ENCODE measurements at regions not wholly inside any gene's neighbourhood (a gene's known extent, or its start where the extent isn't known, plus 50 kb on each side); places are given as distances from the start of the nearest gene placed in this dataset.

GRCh38 chr7:19464751-19465150 lies 244.1 kb downstream of the POLR1F start:
- no peak for DNase-seq (ENCODE audit: low spot score)

GRCh38 chr7:19464241-19464640 lies 244.6 kb downstream of the POLR1F start:
- no peak for DNase-seq (ENCODE audit: low spot score)
- intact Hi-C loops (cut with DNase I): no loop called here

More at GRCh38 chr7:19464751-19465150, 244.1 kb downstream of the POLR1F start:
- intact Hi-C loops (cut with DNase I): no loop called here

GRCh38 chr7:19463581-19463980 lies 245.3 kb downstream of the POLR1F start:
- DNase-seq (ENCODE audit: low spot score): no peak
- intact Hi-C loops (cut with DNase I): no loop called here

GRCh38 chr7:19455623-19456022 lies 253.2 kb downstream of the POLR1F start:
- DNase-seq (ENCODE audit: low spot score): no peak
- intact Hi-C loops (cut with DNase I): no loop called here

DNA sequence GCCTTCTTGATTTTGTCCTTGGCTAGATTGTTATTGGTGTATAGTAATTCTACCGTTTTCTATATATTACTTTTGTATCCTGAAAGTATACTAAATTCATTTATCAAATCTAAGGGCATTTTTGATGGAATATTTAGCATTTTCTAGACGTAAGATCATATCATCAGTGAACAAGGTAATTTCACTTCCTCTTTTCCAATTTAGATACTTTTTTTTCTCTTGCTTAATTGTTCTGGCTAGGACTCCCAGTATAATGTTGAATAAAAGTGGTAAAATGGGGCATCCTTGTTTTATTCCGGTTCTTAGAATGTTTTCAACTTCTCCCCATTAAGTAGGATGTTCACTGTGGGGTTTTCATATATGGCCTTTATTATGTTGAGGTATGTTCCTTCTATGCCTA lies 260.7 kb downstream of the POLR1F start:
- DNase-seq (ENCODE audit: low spot score): no peak
- intact Hi-C loops (cut with DNase I): no loop called here

GRCh38 chr7:19442016-19442785 lies 266.6 kb downstream of the POLR1F start:
- intact Hi-C loops (cut with DNase I): no loop called here
- no peak for DNase-seq (ENCODE audit: low spot score)

DNA sequence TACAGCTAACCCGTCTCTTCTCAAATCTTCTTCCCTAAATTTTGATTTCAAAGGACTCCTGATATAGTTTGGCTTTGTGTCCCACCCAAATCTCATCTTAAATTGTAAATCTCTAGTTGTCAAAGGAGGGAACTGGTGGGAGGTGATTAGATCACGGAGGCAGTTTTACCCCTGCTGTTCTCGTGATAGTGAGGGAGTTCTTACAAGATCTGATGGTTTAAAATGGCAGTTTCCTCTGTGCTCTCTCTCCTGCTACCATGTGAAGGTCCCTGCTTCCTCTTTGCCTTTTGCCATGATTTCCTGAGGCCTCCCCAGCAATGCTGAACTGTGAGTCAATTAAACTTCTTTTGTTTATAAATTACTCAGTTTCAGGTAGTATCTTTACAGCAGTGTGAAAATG lies 269.3 kb downstream of the POLR1F start:
- no peak for DNase-seq (ENCODE audit: low spot score)
- intact Hi-C loops (cut with DNase I): no loop called here

- DNase-seq (ENCODE audit: low spot score): no peak
- intact Hi-C loops (cut with DNase I): no loop called here
These were observed 271.4 kb downstream of the POLR1F start for GRCh38 chr7:19437446-19437845.

- intact Hi-C loops (cut with DNase I): no loop called here
- no peak for DNase-seq (ENCODE audit: low spot score)
These were observed 280.9 kb downstream of the POLR1F start for GRCh38 chr7:19427944-19428343.

DNA sequence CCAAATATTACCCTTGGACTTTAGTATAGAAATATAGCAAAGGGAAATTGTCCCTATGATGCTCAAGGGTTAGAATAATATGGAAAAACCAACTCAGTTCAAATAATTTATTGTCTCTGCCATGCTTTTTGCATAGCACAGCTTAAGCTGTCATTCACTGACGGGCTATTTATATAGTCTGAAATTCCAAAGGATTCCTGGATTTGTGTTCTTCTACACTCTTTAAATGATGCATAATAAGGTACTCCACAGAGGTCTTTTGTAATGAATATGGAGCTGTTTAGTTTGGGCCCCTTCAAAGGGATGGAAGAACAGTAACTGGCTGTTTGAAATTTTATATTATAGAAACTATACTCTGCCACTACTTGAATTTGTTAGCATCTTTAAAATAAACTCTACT lies 276.6 kb upstream of the FERD3L start:
- DNase-seq (ENCODE audit: low spot score): no peak

DNA sequence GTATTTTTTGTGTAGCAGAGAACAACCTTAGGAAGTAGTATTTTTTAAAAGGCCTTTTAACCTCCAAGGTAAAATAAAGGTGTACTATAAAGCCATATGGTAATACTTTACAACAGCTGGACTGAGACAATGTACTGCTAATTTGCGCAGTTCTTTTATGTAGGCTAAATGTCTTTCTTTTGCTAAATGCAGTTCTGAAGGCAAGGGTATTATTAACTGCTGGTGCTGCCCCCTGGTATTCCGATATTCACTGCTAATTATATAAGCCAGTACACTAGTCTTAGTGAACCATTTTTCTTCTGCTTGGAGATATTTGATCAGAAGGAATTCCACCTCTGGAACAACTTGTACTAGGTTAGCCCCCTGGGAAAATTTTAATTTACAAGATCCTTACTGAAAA lies 272.0 kb upstream of the FERD3L start:
- DNase-seq (ENCODE audit: low spot score): no peak
- intact Hi-C loops (cut with DNase I): no loop called here

More for the DNA sequence above, 276.6 kb upstream of the FERD3L start:
- intact Hi-C loops (cut with DNase I): no loop called here

DNA sequence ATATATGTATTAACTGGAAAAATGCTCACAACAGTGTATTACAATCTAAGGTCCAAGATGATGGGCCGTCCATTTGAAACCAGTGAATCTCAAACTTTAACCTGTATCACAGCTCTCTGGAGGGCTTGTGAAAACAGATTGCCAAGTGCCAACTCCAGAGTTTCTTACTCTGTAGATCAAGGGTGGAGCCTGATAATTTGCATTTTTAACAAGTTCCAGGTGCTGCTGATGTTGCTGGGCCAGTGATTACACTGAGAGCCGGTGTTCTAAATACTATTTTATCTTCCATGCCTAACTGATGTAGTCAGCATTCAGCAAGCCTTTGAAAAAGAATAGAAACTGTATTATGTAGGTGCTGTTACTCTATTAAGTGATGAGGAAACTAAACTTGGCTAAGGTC lies 269.9 kb upstream of the FERD3L start:
- intact Hi-C loops (cut with DNase I): no loop called here
- no peak for DNase-seq (ENCODE audit: low spot score)

GRCh38 chr7:19413443-19413965 lies 268.3 kb upstream of the FERD3L start:
- intact Hi-C loops (cut with DNase I): no loop called here
- no peak for DNase-seq (ENCODE audit: low spot score)

DNA sequence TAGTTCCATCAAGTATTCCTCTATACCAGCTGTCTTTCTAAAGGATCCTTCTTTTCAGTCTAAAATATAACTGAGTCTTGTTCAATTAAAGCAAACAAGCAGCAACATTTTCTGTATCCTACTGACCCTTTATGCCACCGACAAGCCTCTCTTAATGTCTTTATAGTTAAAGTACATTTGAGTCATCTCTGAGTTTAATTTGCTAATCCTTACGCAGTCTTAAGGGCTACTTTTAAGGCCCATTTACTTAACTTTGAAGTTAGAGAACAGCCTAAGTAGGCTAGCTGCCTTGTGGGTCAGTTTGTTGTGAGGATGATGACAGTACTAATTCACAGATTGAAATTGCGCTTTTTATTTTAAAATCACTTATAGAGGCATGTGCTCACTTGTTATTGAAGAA lies 265.5 kb upstream of the FERD3L start:
- DNase-seq (ENCODE audit: low spot score): no peak
- intact Hi-C loops (cut with DNase I): no loop called here

GRCh38 chr7:19410106-19410505 lies 264.9 kb upstream of the FERD3L start:
- intact Hi-C loops (cut with DNase I): no loop called here
- DNase-seq (ENCODE audit: low spot score): no peak

- intact Hi-C loops (cut with DNase I): no loop called here
- DNase-seq (ENCODE audit: low spot score): no peak
These were observed 263.5 kb upstream of the FERD3L start for GRCh38 chr7:19408706-19409220.

DNA sequence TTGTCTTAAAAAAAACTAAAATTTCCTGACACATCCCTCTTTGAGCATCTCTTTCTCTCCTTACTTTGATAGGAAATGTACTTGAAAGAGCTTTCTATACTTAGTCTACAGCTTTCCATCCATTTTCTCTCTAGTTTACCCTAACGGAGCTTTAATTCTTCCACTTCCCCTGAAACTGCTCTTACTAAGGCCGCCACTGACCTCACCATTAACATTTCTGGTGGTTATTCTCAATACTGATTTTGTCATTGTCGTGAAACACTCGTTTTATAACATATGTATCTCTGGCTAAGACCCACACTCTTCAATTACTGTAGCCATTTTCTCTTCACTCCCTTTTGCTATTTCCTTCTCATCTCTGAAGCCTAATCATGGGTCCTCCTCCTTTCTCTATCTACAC lies 262.0 kb upstream of the FERD3L start:
- DNase-seq (ENCODE audit: low spot score): no peak
- intact Hi-C loops (cut with DNase I): no loop called here

GRCh38 chr7:19405541-19405940 lies 260.3 kb upstream of the FERD3L start:
- intact Hi-C loops (cut with DNase I): no loop called here
- no peak for DNase-seq (ENCODE audit: low spot score)

- no peak for DNase-seq (ENCODE audit: low spot score)
These were observed 259.7 kb upstream of the FERD3L start for GRCh38 chr7:19404912-19405329.

DNA sequence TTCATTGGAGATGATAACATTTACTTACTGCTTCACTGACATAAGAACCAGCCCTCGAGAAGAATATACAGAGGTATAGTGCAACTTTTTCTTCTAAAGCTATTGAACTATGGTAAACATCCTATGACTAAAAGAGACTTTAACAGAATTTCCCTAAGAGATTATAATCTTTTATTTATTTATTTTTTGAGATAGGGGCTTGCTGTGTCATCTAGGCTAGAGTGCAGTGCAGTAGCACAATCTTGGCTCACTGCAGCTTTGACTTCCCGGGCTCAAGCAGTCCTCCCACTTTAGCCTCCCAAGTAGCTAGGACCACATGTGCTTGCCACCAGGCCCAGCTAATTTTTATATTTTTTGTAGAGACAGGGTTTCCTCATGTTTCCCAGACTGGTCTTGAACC lies 258.5 kb upstream of the FERD3L start:
- intact Hi-C loops (cut with DNase I): no loop called here
- no peak for DNase-seq (ENCODE audit: low spot score)

More at GRCh38 chr7:19404912-19405329, 259.7 kb upstream of the FERD3L start:
- intact Hi-C loops (cut with DNase I): no loop called here

DNA sequence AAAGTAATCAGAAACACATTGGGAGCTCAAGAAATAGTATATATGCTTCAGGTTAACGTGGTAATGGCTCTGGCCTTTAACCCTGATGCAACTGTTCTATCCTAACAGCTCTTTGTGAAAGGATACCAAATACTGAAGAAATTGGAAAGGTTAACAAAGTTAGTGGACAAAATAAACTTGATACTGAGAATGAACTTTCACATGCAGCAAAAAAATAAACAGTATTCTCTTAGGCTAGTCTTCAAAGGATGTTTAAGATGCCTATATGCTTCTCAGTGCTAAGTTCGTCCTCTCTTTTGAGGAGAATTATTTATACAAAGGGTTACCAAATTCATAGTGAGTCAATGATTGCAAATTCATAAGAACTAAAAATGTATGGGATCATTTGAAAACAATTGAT lies 256.2 kb upstream of the FERD3L start:
- no peak for DNase-seq (ENCODE audit: low spot score)
- intact Hi-C loops (cut with DNase I): no loop called here

Data from posterior vena cava (tissue), 2 donors.